SKM-1 treated with dmso at 0.1 percent for 144 hours (cell line): ENCODE measurements at regions not wholly inside any gene's neighbourhood (a gene's known extent, or its start where the extent isn't known, plus 50 kb on each side); places are given as distances from the start of the nearest gene placed in this dataset.
"Not testable (repeated sequence)": the region's sequence is repeated elsewhere in the genome, so short reads cannot be mapped to it uniquely, and the experiment has no call there.

Experiments
- DNase-seq: peaks from one replicate; lab custom pipeline; 2025; ENCODE audit not compliant: unreplicated experiment; lab: John Stamatoyannopoulos, UW

GRCh38 chr17:49898366-49899190, 50.7 kb upstream of the TAC4 start:
- DNase-seq = no peak

- peak; percentile 22 for DNase-seq
Measured at GRCh38 chr17:49899191-49899485, 51.3 kb upstream of the TAC4 start.

GRCh38 chr17:49899588-49899987, 51.7 kb upstream of the TAC4 start:
- DNase-seq = no peak

GRCh38 chr17:49900801-49901200, 52.9 kb upstream of the TAC4 start:
- DNase-seq = not testable (repeated sequence)

GRCh38 chr17:49901460-49902331, 53.8 kb upstream of the TAC4 start:
- peak; percentile 8 for DNase-seq

- DNase-seq = no peak
Measured at GRCh38 chr17:49903523-49903922, 55.7 kb upstream of the TAC4 start.

GRCh38 chr17:49904893-49905292, 57.0 kb upstream of the TAC4 start:
- no peak for DNase-seq

GRCh38 chr17:49906531-49907136, 58.8 kb upstream of the TAC4 start:
- no peak for DNase-seq

- no peak for DNase-seq
Measured at GRCh38 chr17:49907279-49907678, 59.4 kb upstream of the TAC4 start.

- no peak for DNase-seq
Measured at GRCh38 chr17:49908782-49909714, 59.9 kb upstream of the DLX4 start.

GRCh38 chr17:49910094-49910857, 58.7 kb upstream of the DLX4 start:
- no peak for DNase-seq

GRCh38 chr17:49910858-49911204, 58.2 kb upstream of the DLX4 start:
- no peak for DNase-seq

- no peak for DNase-seq
Measured at GRCh38 chr17:49911719-49912118, 57.3 kb upstream of the DLX4 start.

GRCh38 chr17:49913226-49914095, 55.5 kb upstream of the DLX4 start:
- no peak for DNase-seq

GRCh38 chr17:49914096-49914490, 54.9 kb upstream of the DLX4 start:
- DNase-seq = no peak

GRCh38 chr17:49914664-49915063, 54.3 kb upstream of the DLX4 start:
- no peak for DNase-seq

GRCh38 chr17:49915260-49915659, 53.7 kb upstream of the DLX4 start:
- DNase-seq = no peak

GRCh38 chr17:49915670-49916069, 53.3 kb upstream of the DLX4 start:
- no peak for DNase-seq

GRCh38 chr17:49916854-49917515, 52.0 kb upstream of the DLX4 start:
- peak; percentile 65 for DNase-seq
